GM18498 (cell line): ENCODE measurements at regions not wholly inside any gene's neighbourhood (a gene's known extent, or its start where the extent isn't known, plus 50 kb on each side); places are given as distances from the start of the nearest gene placed in this dataset.
"Not testable (repeated sequence)": the region's sequence is repeated elsewhere in the genome, so short reads cannot be mapped to it uniquely, and the experiment has no call there.

Experiments
- ATAC-seq: cut with Tn5 transposase; IDR thresholded peaks from one replicate; pipeline ENCODE4 v1.9.1; 2021; ENCODE audit warnings: mild to moderate bottlenecking, moderate library complexity; ENCODE audit not compliant: unreplicated experiment

- no peak for ATAC-seq
These were observed 267.7 kb upstream of the MGAT4C start for GRCh38 chr12:86523844-86524243.

- no peak for ATAC-seq
These were observed 265.7 kb upstream of the MGAT4C start for GRCh38 chr12:86521870-86522269.

GRCh38 chr12:86513226-86513625 lies 257.0 kb upstream of the MGAT4C start:
- ATAC-seq, result no peak

- ATAC-seq, result no peak
These were observed 240.4 kb upstream of the MGAT4C start for GRCh38 chr12:86496595-86496994.

GRCh38 chr12:86484473-86484872 lies 228.3 kb upstream of the MGAT4C start:
- ATAC-seq, result no peak

- ATAC-seq, result no peak
These were observed 217.0 kb upstream of the MGAT4C start for GRCh38 chr12:86473231-86473630.

GRCh38 chr12:86456776-86457175 lies 200.6 kb upstream of the MGAT4C start:
- no peak for ATAC-seq

- no peak for ATAC-seq
These were observed 200.1 kb upstream of the MGAT4C start for GRCh38 chr12:86456241-86456640.

- ATAC-seq, result no peak
These were observed 189.2 kb upstream of the MGAT4C start for GRCh38 chr12:86445356-86445755.

GRCh38 chr12:86435053-86435452 lies 178.9 kb upstream of the MGAT4C start:
- ATAC-seq, result no peak

GRCh38 chr12:86429824-86430223 lies 173.6 kb upstream of the MGAT4C start:
- no peak for ATAC-seq

GRCh38 chr12:86421333-86421732 lies 165.1 kb upstream of the MGAT4C start:
- no peak for ATAC-seq

- ATAC-seq, result no peak
These were observed 158.0 kb upstream of the MGAT4C start for GRCh38 chr12:86414201-86414600.

- ATAC-seq, result no peak
These were observed 155.5 kb upstream of the MGAT4C start for GRCh38 chr12:86411710-86412109.

- no peak for ATAC-seq
These were observed 151.5 kb upstream of the MGAT4C start for GRCh38 chr12:86407620-86408208.

GRCh38 chr12:86389949-86390348 lies 133.8 kb upstream of the MGAT4C start:
- no peak for ATAC-seq

GRCh38 chr12:86387591-86388145 lies 131.5 kb upstream of the MGAT4C start:
- ATAC-seq, result no peak

GRCh38 chr12:86383759-86384158 lies 127.6 kb upstream of the MGAT4C start:
- ATAC-seq, result not testable (repeated sequence)

- no peak for ATAC-seq
These were observed 123.1 kb upstream of the MGAT4C start for GRCh38 chr12:86379337-86379736.

GRCh38 chr12:86376052-86376451 lies 119.9 kb upstream of the MGAT4C start:
- no peak for ATAC-seq

- ATAC-seq, result no peak
These were observed 117.6 kb upstream of the MGAT4C start for GRCh38 chr12:86373813-86374212.

GRCh38 chr12:86367137-86367536 lies 110.9 kb upstream of the MGAT4C start:
- no peak for ATAC-seq

- no peak for ATAC-seq
These were observed 93.0 kb upstream of the MGAT4C start for GRCh38 chr12:86349196-86349595.
